ENCODE measurements at regions not wholly inside any gene's neighbourhood (a gene's known extent, or its start where the extent isn't known, plus 50 kb on each side); places are given as distances from the start of the nearest gene placed in this dataset.
"Not testable (repeated sequence)": the region's sequence is repeated elsewhere in the genome, so short reads cannot be mapped to it uniquely, and the experiment has no call there.

DNA sequence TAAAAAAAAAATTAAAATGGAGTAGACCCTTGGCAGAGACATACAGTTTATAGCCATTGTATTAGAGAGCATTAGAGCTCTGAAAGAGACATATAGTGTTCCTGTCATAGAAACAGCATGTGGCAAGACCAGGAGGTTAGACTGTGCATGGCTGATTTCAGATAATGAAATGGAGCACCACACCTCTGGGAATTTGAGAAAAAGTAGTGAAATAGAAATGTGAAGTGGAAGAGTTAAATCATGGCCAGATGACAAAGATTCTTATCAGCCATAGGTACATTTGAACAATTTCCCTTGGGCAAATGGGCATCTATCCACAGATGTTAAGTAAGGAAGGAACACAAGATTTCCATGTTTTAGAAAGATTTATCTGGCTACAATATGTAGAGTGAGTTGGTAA is 1083.1 kb downstream of the PLA2G4A start:
- no peak for DNase-seq

DNA sequence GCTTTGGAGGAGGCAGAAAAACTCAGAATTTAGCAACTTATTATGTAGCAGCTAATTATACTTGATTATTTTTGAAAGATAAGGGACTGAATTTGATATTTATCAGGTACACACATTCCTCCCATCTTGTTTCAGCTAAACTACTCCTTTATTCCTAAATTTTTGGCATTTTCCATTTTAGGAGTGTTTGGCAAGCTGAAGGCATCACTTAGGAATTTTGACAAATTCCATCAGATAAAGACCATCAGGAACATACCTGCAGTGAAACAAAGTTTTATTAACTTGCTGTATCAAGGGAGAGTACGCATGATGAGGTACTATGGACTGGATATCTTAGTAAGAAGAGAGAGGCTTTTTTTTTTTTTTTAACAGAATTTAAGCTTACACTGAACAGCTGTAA is 1092.2 kb downstream of the PLA2G4A start:
- no peak for DNase-seq

DNA sequence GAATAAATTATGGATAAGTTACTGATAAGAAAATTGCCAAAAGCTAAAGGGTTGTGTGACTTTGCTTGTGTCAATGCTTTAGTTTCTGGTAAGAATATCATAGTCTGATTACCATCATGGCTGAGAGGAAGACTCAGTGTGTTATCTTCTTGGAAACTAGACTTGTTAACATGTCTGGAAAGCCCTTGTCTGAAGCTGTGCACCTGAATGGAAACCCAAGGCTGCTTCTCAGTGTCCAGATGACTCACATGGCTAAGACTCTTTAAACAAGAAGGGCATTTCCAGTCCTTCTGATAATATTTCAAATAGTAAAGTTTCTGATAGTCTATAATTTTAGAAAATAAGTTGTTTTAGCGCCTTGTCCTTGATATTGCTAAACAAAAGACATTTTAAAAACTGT is 1092.7 kb downstream of the PLA2G4A start:
- DNase-seq = no peak

DNA sequence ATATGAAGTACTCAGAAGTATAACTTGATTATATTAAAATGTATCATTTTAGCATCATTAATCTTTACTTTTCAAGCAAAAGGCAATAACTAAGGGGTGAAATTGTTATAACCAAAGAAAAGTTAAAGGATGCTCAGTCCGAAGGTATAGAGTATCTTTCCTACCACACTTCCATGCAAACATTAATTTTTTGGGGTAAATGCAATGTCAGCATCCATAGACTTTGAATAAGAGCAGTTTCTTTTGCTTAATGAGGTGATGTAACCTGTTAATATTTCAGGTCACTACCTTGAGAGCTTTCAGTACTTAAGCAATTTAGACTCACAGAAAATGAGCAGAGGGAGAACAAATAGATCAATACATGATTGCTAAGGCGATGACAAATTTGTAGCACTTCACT is 1093.5 kb downstream of the PLA2G4A start:
- no peak for DNase-seq

DNA sequence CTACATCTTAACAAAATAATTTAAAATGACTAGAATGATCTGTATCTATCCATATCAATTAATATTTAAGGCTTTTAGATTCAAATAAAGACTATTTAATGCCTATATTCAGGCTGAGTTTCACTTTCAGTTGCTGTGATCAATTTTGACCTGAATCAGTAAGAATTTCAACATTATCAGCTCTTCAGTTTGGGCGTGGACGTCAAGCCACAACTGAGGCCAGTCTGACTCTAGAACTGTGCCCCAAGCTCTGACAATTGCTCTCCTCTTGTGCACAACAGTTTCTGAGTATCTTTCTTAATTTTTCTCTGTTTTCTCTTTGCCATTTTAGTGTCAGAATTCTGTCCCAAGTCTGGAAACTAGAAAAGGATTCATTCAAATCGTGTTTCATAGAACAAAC is 1095.5 kb downstream of the PLA2G4A start:
- DNase-seq = no peak

DNA sequence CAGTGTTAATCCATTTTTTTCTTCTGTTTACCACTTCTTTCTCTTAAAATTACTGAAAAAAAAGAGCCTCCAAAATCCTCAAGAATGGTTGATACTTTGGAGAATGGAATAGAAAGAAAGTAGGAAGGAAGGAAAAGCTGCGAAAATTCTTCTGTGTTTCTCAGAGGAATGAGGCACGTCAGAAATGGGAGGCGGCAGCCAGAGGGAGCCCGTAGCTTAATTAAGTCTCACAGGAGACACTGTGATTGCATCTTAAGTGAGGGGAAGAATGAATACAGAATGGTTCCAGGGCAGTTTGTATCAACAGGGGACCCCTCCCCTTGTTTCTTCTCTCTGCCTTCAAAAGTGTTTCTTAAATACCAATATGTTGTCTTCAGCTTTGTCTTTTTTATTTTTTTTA is 1099.5 kb downstream of the PLA2G4A start:
- DNase-seq = peak; percentile 14

DNA sequence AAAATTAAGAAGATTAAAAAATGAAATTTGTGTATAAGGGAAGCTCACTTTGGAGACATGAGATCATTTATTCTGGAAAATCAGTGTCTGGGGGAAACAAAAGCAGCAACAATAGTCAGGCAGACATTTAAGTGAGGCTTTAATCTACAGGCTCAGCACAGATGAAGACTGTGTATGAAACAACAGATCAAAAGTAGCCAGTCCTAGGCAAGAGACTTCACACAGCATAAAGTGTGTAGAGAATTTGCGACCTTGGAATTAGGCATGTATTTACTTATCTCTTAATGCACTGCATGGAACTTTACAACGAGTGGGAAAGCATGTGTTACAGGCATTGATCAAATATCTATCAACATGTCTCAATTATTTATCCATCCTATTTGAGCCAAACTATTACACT is 1099.9 kb downstream of the PLA2G4A start:
- no peak for DNase-seq

DNA sequence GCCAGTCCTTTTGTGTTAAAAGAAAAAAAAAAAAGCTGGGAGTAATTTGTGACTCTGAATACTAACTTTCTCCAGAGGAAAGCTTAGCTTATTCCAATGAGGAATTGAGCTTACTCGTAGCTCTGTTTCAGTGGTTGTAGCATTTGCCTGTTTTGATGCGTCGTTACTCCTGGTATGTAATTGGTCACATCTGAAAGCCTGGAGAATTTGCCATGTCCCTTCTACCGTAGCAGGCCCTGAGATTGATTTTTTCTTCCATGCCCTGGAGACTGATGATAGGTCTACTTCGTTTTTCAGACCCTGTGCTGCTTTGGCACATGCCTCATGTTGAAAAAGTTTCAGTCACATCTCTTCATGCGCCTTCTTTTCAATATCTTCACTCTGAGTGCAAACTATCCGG is 1103.0 kb downstream of the PLA2G4A start:
- peak; percentile 7 for DNase-seq

- no peak for DNase-seq
These were observed 1105.0 kb downstream of the PLA2G4A start for GRCh38 chr1:187933562-187934419.

DNA sequence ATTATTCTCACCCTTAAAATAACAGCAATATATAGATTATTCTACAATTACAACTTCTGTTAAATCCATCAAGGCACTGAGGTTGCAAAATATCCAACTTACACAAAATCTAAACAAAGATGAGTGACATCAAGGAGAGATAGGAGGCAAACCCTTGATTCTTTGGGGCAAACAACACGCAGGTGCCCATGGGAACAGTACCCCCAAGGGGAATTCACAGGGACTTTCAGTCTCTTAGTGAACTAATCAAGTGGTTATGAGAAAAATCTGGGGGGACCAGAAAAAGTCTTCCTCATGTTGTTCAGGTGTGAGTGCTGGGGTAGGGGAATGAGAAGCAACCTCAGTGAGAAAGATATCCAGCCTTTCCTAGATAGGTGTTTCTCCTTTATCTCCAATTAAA is 1107.9 kb downstream of the PLA2G4A start:
- DNase-seq = no peak

- no peak for DNase-seq
These were observed 1109.3 kb downstream of the PLA2G4A start for GRCh38 chr1:187938092-187938491.

DNA sequence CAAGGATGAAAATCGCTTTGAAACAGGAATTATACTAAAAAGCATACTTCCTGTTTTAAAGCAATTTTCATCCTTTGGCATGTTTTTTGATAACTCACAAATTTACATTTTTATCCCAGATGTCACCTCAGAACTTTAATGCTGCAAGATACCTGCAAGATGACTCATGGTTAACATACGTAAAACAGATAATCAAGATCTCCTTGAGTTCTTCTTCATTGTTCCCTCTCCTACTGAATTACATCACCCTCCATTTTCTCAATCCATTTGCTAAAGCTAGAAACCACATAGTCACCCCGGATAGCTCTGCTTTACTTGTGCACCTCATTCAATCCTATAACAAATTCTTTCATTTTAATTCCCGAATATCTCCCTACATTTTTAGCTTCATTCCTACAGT is 1114.2 kb downstream of the PLA2G4A start:
- no peak for DNase-seq

DNA sequence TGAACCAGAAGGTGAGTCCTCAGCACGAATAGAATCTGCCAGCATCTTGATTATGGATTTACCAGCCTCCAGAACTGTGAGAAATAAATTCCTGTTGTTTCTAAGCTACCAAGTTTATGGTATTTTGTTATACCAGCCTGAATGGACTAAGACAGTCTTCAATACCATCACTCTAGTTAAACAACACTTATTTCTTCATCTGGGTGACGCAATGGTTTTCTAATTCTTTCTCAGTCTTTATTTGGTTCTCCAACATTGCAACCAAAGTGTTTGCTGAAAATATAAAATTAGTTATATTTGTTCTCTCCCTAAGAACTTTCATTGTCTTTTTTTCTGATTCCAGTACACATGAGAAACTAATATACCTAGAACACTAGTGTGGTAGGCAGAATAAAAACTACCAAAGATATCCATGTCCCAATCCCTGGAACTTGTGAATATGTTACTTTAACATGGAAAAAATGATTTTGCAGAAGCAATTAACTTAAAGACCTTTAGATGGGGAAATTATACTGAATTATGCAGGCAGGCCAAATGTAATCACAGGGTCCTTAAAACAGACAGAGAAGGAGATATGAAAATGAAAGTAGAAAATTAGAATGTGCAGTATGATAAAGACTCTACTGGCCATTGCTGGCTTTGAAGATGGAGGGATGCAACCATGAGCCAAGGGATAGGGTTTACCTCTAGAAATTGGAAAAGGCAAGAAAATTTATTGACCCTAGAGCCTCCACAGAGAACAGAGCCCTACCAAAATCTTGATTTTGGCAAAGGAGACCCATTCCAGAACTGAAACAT is 1115.1 kb downstream of the PLA2G4A start:
- DNase-seq = no peak

DNA sequence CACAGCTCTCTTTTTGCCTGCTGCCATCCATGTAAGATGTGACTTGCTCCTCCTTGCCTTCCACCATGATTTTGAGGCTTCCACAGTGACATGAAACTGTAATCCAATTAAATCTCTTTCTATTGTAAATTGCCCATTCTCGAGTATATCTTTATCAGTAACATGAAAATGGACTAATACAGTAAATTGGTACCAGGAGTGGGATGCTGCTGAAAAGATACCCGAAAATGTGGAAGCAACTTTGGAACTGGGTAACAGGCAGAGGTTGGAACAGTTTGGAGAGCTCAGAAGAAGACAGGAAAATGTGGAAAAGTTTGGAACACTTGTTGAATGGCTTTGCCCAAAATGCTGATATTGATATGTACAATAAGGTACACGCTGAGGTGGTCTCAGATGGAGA is 1117.9 kb downstream of the PLA2G4A start:
- not testable (repeated sequence) for DNase-seq

DNA sequence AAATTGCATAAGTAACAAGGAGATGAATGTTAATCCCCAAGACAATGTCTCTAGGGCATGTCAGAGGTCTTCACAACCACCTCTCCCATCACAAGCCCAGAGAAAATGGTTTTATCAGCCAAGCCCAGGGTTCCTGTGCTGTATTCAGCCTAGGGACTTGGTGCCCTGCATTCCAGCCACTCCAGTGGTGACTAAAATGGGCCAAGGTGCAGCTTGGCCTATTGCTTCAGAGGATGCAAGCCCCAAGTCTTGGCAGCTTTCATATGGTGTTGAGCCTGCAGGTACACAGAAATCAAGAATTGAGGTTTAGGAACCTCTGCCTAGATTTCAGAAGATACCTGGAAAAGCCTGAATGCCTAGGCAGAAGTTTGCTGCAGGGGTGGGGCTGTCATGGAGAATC is 1118.6 kb downstream of the PLA2G4A start:
- no peak for DNase-seq

DNA sequence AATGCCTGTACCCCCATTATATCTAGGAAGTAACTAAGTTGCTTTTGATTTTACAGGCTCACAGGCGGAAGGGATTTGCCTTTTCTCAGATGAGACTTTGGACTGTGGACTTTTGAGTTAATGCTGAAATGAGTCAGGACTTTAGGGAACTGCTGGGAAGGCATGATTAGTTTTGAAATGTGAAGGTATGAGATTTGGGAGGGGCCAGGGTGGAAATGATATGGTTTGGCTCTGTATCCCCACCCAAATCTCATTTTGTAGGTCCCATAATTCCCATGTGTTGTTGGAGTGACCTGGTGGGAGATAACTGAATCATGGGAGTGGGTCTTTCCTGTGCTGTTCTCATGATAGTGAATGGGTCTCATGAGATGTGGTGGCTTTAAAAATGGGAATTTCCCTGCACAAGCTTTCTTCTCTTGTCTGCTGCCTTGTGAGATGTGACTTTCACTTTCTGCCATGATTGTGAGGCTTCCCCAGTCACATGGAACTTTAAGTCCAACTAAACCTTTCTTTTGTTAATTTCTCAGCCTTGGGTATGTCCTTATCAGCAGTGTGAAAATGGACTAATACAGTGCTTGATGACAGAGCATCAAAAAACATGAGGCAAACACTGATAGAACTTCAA is 1119.5 kb downstream of the PLA2G4A start:
- no peak for DNase-seq

DNA sequence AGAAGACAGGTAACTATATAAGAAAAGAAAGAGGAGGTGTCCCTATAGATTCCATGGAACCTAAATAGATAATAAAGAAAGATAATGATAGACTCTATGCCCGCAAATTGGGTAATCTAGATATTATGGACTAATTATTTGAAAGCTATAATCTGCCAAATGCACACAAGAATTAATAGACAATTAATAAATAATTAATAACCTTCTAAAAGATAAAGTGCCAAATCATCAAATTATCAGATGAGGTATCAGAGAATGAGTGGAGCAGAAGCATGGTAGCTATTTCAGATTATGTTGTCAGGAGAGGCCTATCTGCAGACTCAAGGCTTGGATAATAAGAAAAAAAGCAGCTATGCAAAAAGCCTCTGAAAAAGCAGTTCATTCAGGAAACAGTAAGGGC is 1120.8 kb downstream of the PLA2G4A start:
- no peak for DNase-seq

DNA sequence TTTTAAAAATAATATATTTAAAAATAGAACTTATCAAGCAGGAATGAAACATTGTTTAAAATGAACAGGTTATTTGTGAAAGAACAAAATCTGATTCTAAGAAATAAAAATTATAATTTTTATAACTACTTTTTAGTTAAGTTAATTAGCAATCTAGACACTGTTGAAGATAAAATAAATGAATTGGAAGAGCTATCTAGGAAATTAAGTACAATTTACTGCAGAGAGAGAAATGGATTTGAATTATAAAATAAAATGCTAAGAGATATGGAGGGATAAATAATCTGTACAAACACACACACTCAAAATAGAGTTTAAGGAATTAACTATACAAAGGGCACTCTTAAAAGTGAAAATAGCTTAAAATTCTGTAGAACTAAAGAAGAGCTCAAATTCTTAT is 1123.1 kb downstream of the PLA2G4A start:
- DNase-seq = no peak

- DNase-seq = no peak
These were observed 1123.7 kb downstream of the PLA2G4A start for GRCh38 chr1:187952446-187952845.

DNA sequence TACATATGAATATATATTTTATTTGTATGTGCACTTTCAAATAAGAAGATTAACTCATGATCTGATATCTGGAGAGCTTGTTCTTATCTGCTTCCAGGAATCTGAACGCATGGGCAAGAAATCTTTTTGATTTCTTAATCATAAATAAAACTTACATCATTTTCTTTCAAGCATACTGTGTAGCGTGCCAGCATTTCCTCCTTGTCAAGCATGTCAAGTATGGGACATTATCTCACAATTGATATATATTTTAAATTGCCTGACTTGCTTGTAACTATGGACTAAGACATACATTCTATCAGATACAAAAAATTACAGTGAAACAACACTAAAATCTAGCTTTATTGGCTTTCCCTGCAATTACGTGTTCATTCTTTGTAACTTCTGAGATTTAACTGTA is 1128.2 kb downstream of the PLA2G4A start:
- DNase-seq = no peak

DNA sequence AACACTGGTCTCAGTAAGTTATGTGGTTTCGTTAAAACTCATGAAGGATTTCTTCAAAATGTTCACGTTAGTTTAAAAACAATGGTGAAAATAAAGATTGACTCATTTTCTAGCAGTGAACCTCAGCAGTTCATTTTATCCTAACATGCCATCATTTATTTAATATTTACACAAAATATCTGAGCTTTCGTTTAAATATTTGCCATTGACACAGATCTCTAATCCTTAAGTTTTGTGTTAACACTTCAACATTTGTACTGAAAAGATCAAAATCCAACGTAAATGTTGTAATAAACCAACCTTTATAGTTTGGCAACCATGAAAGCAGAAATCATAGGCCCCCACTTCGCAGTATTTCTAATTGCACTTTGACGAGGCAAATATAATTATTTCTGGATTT is 1129.5 kb downstream of the PLA2G4A start:
- DNase-seq = no peak

DNA sequence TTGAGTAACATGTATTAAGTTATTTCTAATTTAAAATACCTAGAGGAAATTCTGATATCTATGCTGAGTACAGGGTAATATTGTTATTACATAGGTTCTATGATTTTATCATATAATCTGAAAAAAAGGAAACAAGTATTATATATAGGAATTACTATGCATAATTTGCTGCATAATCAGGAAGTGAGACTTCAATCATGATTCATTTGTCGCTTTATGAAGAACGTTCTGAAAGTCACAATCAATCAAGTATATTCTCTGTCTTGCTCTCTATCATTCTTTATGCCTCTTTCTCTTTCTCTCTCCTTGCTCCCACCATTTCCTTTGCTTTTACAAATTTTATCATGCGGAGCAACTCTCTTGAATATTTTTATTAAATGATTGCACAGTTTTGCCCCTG is 1130.3 kb downstream of the PLA2G4A start:
- no peak for DNase-seq

DNA sequence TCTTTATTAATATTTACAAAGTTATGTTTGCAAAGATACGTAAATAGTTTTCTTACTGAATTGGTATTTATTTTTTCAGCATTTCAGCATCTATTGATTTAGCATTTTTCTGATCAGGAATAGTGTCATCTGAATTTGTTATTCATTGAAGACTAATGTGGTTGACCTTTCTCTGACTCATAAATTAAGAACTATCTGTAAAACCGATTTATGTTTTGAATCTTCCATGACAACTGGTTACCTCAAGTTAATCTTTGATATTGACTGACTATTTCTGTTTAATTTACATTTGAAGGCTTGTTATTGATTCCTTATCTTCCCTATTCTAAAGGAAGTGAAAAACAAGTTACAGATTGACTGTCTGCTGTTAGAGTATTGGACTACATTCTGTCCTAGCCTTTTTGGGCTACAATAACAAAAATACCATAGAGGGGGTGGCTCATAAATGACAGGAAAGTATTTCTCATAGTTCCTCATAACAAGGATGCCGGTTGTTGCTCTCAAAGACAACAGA is 1131.4 kb downstream of the PLA2G4A start:
- DNase-seq = no peak

All from left kidney (tissue), 1 donor.